ENCODE measurements at regions not wholly inside any gene's neighbourhood (a gene's known extent, or its start where the extent isn't known, plus 50 kb on each side); places are given as distances from the start of the nearest gene placed in this dataset.

DNA sequence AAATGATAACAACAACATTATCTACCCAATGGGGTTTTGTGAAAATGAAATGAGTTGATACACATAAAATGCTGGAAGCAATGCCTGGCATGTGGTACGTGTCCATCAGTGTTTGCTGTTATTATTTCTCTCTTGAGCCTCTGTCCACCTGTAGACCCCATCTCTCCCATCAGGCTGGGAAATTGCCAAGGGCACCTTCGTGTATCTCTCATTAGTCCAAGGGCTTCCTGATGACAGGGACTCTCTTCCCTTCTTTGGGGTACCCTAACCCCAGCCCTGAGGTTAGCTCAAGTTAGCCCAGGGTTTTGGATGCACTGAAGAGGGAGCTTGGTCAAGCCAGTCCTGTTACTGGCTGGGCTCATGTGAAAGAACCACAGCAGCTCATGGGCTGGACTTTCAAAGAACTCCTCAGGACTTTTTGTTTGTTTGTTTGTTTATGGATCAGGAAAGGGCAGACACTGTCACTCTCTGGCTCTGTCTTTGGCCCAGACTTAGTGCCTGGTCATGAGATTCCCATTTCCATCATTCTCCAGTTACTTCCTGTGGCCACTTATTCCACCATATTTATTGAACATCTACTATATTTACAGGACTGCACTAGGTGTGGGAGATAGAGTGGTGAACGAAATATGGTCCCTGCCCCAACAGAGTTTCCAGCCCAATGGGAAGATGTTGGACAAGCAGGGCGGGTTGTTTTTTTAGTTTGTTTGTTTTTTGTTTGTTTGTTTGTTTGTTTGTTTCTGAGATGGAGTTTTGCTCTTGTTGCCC, 57.4 kb downstream of the NAV1 start:
- H3K4me1 ChIP-seq (ENCODE audit: control insufficient read depth in 2 of 3, insufficient read depth in 2 of 3, low read depth in 1 of 3, low read length in 3 of 3): peaks cover 0 to 2% (median 0%) of the 10 kb centered on the region in 3 donors
- DNase-seq: no peak
- no peaks in the 10 kb centered on the region for H3K36me3 ChIP-seq (ENCODE audit: control insufficient read depth in 2 of 3, insufficient read depth in 3 of 3, low read length in 3 of 3)
- TF ChIP-seq, protein P1, sequence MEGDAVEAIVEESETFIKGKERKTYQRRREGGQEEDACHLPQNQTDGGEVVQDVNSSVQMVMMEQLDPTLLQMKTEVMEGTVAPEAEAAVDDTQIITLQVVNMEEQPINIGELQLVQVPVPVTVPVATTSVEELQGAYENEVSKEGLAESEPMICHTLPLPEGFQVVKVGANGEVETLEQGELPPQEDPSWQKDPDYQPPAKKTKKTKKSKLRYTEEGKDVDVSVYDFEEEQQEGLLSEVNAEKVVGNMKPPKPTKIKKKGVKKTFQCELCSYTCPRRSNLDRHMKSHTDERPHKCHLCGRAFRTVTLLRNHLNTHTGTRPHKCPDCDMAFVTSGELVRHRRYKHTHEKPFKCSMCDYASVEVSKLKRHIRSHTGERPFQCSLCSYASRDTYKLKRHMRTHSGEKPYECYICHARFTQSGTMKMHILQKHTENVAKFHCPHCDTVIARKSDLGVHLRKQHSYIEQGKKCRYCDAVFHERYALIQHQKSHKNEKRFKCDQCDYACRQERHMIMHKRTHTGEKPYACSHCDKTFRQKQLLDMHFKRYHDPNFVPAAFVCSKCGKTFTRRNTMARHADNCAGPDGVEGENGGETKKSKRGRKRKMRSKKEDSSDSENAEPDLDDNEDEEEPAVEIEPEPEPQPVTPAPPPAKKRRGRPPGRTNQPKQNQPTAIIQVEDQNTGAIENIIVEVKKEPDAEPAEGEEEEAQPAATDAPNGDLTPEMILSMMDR (IDR thresholded peaks at IDR 0.05; ENCODE audit: borderline replicate concordance, extremely low read depth, insufficient read depth): no peak
- no peaks in the 10 kb centered on the region for H3K27me3 ChIP-seq (ENCODE audit: control insufficient read depth, insufficient read depth, low read length)
- no peaks in the 10 kb centered on the region for H3K9me3 ChIP-seq (ENCODE audit: control insufficient read depth in 2 of 3, insufficient read depth in 1 of 3, low read length in 3 of 3)
- no peak overlapping the region for H3K9ac ChIP-seq (ENCODE audit: low read length in 3 of 3)
- no peak for FAIRE-seq
- intact Hi-C loops (cut with DNase I): no loop called here
- H3K4me3 ChIP-seq (ENCODE audit: low read length in 3 of 3): no peak overlapping the region
- no peak overlapping the region for H3K27ac ChIP-seq (ENCODE audit: low read depth in 2 of 2, low read length in 2 of 2)

DNA sequence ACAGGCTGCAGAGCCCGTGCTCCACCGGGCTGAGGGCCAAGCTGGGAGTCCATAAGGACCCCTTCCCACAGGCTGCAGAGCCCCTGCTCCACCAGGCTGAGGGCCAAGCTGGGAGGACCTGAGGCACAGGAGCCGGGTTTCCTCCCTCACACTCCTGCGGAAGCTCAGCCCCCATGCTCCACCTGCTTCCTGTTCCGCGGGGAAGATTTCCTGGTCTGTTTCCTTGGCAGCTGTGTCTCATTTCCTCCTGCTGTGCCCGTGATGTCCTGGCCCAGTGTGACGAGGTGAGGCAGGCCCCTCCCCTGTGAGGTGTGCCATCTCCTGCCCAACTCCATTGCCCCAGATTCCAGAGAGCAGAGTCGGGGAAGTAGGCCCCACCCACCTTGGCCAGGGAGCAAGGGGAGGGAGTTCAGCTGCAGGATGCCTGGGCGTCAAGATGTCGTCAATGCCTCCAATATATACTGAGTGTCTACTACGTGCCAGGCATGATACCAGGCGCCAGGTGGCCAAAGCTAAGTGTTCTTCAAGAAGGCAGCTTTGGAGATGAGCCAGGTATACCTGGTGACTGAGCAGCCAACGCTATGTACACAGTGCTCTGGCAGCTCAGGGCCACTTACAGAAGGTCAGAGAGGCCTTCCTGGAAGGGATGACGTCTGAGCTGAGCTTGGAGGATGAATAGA, 58.8 kb downstream of the NAV1 start:
- intact Hi-C loops (cut with DNase I): no loop called here
- no peak for FAIRE-seq
- TF ChIP-seq, protein P1 (IDR thresholded peaks at IDR 0.05; ENCODE audit: borderline replicate concordance, extremely low read depth, insufficient read depth): no peak
- Histone ChIP-seq H3K4me3 (ENCODE audit: low read length in 3 of 3) (no peak overlapping the region), H3K9ac (ENCODE audit: low read length in 3 of 3) (no peak overlapping the region), H3K4me1 (ENCODE audit: control insufficient read depth in 2 of 3, insufficient read depth in 2 of 3, low read depth in 1 of 3, low read length in 3 of 3) (peaks cover 0 to 2% (median 0%) of the 10 kb centered on the region in 3 donors), H3K27me3 (ENCODE audit: control insufficient read depth, insufficient read depth, low read length) (no peaks in the 10 kb centered on the region), H3K27ac (ENCODE audit: low read depth in 2 of 2, low read length in 2 of 2) (peak overlapping the region in 1 of 2 donors; percentile 48), H3K9me3 (ENCODE audit: control insufficient read depth in 2 of 3, insufficient read depth in 1 of 3, low read length in 3 of 3) (no peaks in the 10 kb centered on the region), H3K36me3 (ENCODE audit: control insufficient read depth in 2 of 3, insufficient read depth in 3 of 3, low read length in 3 of 3) (no peaks in the 10 kb centered on the region)
- peak in 1 of 5 donors; percentile 71 for DNase-seq

DNA sequence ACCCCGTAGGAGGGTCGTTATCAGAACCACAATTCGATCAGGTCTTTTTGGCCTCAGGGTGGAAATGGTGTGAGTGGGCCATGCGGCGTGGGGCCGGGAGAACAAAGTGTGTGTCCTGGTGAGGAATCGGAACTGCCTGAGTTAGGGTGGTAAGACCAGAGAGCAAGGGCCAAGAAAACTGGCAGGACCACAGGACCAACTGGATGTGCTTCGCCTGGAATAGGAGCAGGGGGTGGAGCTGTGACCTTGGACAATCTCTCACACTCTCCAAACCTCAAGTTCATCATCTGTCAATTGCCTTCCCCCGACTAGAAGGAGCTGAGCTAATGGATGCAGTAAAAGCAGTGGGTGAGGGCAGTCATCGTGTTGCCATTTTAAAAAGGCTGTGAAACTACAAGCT, 59.5 kb downstream of the NAV1 start:
- no peaks in the 10 kb centered on the region for H3K36me3 ChIP-seq (ENCODE audit: control insufficient read depth in 2 of 3, insufficient read depth in 3 of 3, low read length in 3 of 3)
- no peaks in the 10 kb centered on the region for H3K9me3 ChIP-seq (ENCODE audit: control insufficient read depth in 2 of 3, insufficient read depth in 1 of 3, low read length in 3 of 3)
- H3K27me3 ChIP-seq (ENCODE audit: control insufficient read depth, insufficient read depth, low read length): no peaks in the 10 kb centered on the region
- H3K4me1 ChIP-seq (ENCODE audit: control insufficient read depth in 2 of 3, insufficient read depth in 2 of 3, low read depth in 1 of 3, low read length in 3 of 3): peaks cover 0 to 2% (median 0%) of the 10 kb centered on the region in 3 donors
- H3K4me3 ChIP-seq (ENCODE audit: low read length in 3 of 3): no peak overlapping the region
- intact Hi-C loops (cut with DNase I): no loop called here
- DNase-seq (no peak), FAIRE-seq (no peak)
- H3K9ac ChIP-seq (ENCODE audit: low read length in 3 of 3): no peak overlapping the region
- H3K27ac ChIP-seq (ENCODE audit: low read depth in 2 of 2, low read length in 2 of 2): peak overlapping the region in 1 of 2 donors; percentile 48
- TF ChIP-seq, protein P1 (IDR thresholded peaks at IDR 0.05; ENCODE audit: borderline replicate concordance, extremely low read depth, insufficient read depth): no peak
